Vagina (tissue), 2 donors: ENCODE measurements at regions not wholly inside any gene's neighbourhood (a gene's known extent, or its start where the extent isn't known, plus 50 kb on each side); places are given as distances from the start of the nearest gene placed in this dataset.

ENCODE experiments used
- POLR2A ChIP-seq, 2 donors: fragments of 450-650 bp; IDR thresholded peaks; one replicate each; pipeline ENCODE4 v1.6.1; 2017; ENCODE audit warnings: antibody characterized with exemption in 2 of 2, mild to moderate bottlenecking in 2 of 2, moderate library complexity in 2 of 2
- POLR2AphosphoS5 ChIP-seq, 2 donors: sonication (generic); formaldehyde crosslinking; IDR thresholded peaks; one replicate each; pipeline ENCODE4 v1.9.0; 2017; ENCODE audit warnings: antibody characterized with exemption in 2 of 2, mild to moderate bottlenecking in 2 of 2, low read depth in 1 of 2; ENCODE audit not compliant: insufficient read depth in 1 of 2
- TF ChIP-seq, protein P1 (sequence below), 3 experiments: fragments of 450-650 bp in 2 of 3; fragments of 200-600 bp in 1 of 3; sonication (generic) in 1 of 3; IDR thresholded peaks; one replicate each; pipeline ENCODE4 v1.5.1; 2017 to 2019; ENCODE audit warnings: antibody characterized with exemption in 3 of 3, mild to moderate bottlenecking in 2 of 3, moderate library complexity in 2 of 3

GRCh38 chr6:22801831-22802230 is 232.5 kb downstream of the HDGFL1 start:
- TF ChIP-seq, protein P1, sequence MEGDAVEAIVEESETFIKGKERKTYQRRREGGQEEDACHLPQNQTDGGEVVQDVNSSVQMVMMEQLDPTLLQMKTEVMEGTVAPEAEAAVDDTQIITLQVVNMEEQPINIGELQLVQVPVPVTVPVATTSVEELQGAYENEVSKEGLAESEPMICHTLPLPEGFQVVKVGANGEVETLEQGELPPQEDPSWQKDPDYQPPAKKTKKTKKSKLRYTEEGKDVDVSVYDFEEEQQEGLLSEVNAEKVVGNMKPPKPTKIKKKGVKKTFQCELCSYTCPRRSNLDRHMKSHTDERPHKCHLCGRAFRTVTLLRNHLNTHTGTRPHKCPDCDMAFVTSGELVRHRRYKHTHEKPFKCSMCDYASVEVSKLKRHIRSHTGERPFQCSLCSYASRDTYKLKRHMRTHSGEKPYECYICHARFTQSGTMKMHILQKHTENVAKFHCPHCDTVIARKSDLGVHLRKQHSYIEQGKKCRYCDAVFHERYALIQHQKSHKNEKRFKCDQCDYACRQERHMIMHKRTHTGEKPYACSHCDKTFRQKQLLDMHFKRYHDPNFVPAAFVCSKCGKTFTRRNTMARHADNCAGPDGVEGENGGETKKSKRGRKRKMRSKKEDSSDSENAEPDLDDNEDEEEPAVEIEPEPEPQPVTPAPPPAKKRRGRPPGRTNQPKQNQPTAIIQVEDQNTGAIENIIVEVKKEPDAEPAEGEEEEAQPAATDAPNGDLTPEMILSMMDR (IDR thresholded peaks at IDR 0.05): no peak
- no peak for TF ChIP-seq POLR2AphosphoS5 (IDR thresholded peaks at IDR 0.05; ENCODE audit: insufficient read depth in 1 of 2, low read depth in 1 of 2)
- no peak for TF ChIP-seq POLR2A (IDR thresholded peaks at IDR 0.05)
